ENCODE measurements at regions not wholly inside any gene's neighbourhood (a gene's known extent, or its start where the extent isn't known, plus 50 kb on each side); places are given as distances from the start of the nearest gene placed in this dataset.
"Not testable (repeated sequence)": the region's sequence is repeated elsewhere in the genome, so short reads cannot be mapped to it uniquely, and the experiment has no call there.

DNA sequence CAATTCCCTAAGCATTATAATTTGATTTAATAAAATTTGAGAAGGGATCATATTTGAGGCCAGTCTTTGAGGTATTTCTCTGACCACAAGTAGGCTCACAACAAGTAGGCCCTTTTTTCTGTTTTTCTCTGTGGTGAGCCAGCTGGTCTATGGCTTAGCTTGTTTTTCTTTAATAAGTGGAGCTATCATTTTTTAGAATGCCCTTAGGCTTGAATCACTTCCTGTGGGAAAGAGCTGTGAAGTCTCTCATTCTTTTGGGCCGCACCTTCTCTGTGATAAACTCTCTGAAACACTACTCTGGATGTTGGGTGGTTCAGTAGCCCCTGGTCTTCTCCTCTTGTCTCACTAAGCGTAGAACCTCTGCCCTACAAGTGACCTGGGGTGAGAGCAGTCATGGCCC lies 235.9 kb downstream of the SUCLG1 start:
- Mint-ChIP-seq H3K4me1 (no peaks in the 10 kb centered on the region), H3K4me3 (no peak overlapping the region), H3K9me3 (no peaks in the 10 kb centered on the region), H3K36me3 (no peaks in the 10 kb centered on the region), H3K27ac (no peak overlapping the region), H3K27me3 (peaks cover 11% of the 10 kb centered on the region)
- CTCF ChIA-PET = interaction anchor here (1.6 kb wide), 1 partner anchor 80 kb away, joined by 3 read pairs; no protein-coding TSS in a partner anchor
- no peak for DNase-seq

GRCh38 chr2:84221102-84221501 lies 238.0 kb downstream of the SUCLG1 start:
- H3K4me3 Mint-ChIP-seq, H3K9me3 Mint-ChIP-seq, H3K36me3 Mint-ChIP-seq, H3K4me1 Mint-ChIP-seq, CTCF ChIA-PET, H3K27ac Mint-ChIP-seq, DNase-seq: not testable (repeated sequence)
- H3K27me3 Mint-ChIP-seq = peaks cover 11% of the 10 kb centered on the region

- no peak overlapping the region for H3K27ac Mint-ChIP-seq
- H3K4me3 Mint-ChIP-seq = no peak overlapping the region
- H3K9me3 Mint-ChIP-seq = no peaks in the 10 kb centered on the region
- no peaks in the 10 kb centered on the region for H3K36me3 Mint-ChIP-seq
- peaks cover 8% of the 10 kb centered on the region for H3K27me3 Mint-ChIP-seq
- DNase-seq = no peak
- H3K4me1 Mint-ChIP-seq = no peaks in the 10 kb centered on the region
- CTCF ChIA-PET = no interaction called here
Observed at GRCh38 chr2:84217456-84217855, 241.6 kb downstream of the SUCLG1 start.

GRCh38 chr2:84214455-84214854 lies 244.6 kb downstream of the SUCLG1 start:
- no peak overlapping the region for H3K27ac Mint-ChIP-seq
- no peaks in the 10 kb centered on the region for H3K4me1 Mint-ChIP-seq
- no peaks in the 10 kb centered on the region for H3K9me3 Mint-ChIP-seq
- no peaks in the 10 kb centered on the region for H3K36me3 Mint-ChIP-seq
- H3K27me3 Mint-ChIP-seq = peaks cover 5% of the 10 kb centered on the region
- H3K4me3 Mint-ChIP-seq = no peak overlapping the region
- CTCF ChIA-PET = no interaction called here
- DNase-seq = no peak

GRCh38 chr2:84212611-84213314 lies 246.3 kb downstream of the SUCLG1 start:
- Mint-ChIP-seq H3K27me3 (peaks cover 5% of the 10 kb centered on the region), H3K4me1 (no peaks in the 10 kb centered on the region), H3K4me3 (no peak overlapping the region), H3K27ac (no peak overlapping the region), H3K9me3 (no peaks in the 10 kb centered on the region), H3K36me3 (no peaks in the 10 kb centered on the region)
- DNase-seq = no peak
- CTCF ChIA-PET = no interaction called here

GRCh38 chr2:84209941-84210340 lies 249.1 kb downstream of the SUCLG1 start:
- Mint-ChIP-seq H3K4me1 (no peaks in the 10 kb centered on the region), H3K36me3 (no peaks in the 10 kb centered on the region), H3K27me3 (peaks cover 5% of the 10 kb centered on the region), H3K27ac (no peak overlapping the region), H3K4me3 (no peak overlapping the region), H3K9me3 (no peaks in the 10 kb centered on the region)
- no peak for DNase-seq
- CTCF ChIA-PET = no interaction called here

- Mint-ChIP-seq H3K9me3 (no peaks in the 10 kb centered on the region), H3K27ac (no peak overlapping the region), H3K4me1 (no peaks in the 10 kb centered on the region), H3K27me3 (no peaks in the 10 kb centered on the region), H3K4me3 (no peak overlapping the region), H3K36me3 (no peaks in the 10 kb centered on the region)
- CTCF ChIA-PET = no interaction called here
- DNase-seq = no peak
Observed at GRCh38 chr2:84204995-84205394, 254.1 kb downstream of the SUCLG1 start.

GRCh38 chr2:84202166-84202565 lies 256.9 kb downstream of the SUCLG1 start:
- Mint-ChIP-seq H3K27ac (no peak overlapping the region), H3K4me1 (no peaks in the 10 kb centered on the region), H3K9me3 (no peaks in the 10 kb centered on the region), H3K4me3 (no peak overlapping the region), H3K36me3 (no peaks in the 10 kb centered on the region), H3K27me3 (no peaks in the 10 kb centered on the region)
- no peak for DNase-seq
- CTCF ChIA-PET = no interaction called here

DNA sequence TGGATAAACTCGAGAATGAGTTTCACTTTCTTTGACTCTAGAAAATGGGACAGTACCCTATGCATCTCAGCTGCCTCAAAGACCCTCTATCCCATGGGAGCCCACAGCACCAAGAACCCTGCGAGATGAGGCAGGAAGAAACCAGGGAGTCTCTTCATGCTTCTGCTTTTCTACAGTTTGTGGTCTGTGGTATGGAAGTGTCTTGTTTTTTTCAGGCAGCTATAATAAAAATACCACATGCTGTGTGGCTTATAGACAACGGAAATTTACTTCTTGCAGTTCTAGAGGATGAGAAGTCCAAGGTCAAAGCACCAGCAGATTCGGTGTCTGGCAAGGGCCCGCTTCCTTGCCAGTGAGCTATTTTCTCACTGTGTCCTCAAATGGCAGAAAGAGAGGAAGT lies 257.9 kb downstream of the SUCLG1 start:
- H3K27ac Mint-ChIP-seq = no peak overlapping the region
- CTCF ChIA-PET = no interaction called here
- H3K27me3 Mint-ChIP-seq = no peaks in the 10 kb centered on the region
- no peaks in the 10 kb centered on the region for H3K36me3 Mint-ChIP-seq
- no peaks in the 10 kb centered on the region for H3K4me1 Mint-ChIP-seq
- no peak for DNase-seq
- H3K9me3 Mint-ChIP-seq = no peaks in the 10 kb centered on the region
- no peak overlapping the region for H3K4me3 Mint-ChIP-seq

GRCh38 chr2:84197901-84198300 lies 261.2 kb downstream of the SUCLG1 start:
- DNase-seq = no peak
- Mint-ChIP-seq H3K9me3 (no peaks in the 10 kb centered on the region), H3K27me3 (no peaks in the 10 kb centered on the region), H3K27ac (no peak overlapping the region), H3K36me3 (no peaks in the 10 kb centered on the region), H3K4me1 (no peaks in the 10 kb centered on the region), H3K4me3 (no peak overlapping the region)
- CTCF ChIA-PET = no interaction called here

DNA sequence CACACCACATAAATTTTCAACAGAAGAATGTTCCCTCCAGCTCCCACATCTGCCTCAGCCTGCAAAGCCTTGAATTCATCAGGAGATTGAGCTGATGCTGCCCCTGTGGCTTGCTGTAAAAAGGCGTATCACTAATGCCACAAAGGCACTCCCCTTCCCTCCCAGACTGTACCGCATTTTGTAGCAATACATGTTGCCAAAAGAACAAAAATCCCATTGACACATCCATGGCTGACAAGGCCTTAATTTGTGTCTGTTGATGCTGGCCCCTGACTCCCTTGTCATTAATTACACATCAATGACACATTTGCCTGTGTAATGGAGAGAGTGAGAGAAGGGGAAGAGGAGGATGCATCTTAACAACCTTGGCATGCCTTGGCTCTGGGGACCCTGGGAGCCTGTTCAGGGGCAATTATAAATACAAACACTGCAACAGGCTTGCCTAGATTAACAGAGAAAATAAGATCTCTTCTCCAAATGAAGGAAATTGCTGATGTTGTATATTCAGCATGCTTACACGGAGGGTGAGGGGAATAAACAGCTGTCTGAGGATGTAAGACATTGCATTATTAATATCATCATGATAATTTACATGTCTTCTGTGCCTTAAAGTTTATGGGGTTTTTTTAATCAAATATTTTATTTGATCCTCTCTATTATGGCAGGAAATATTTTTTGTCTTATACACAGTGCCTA lies 264.0 kb downstream of the SUCLG1 start:
- no peaks in the 10 kb centered on the region for H3K9me3 Mint-ChIP-seq
- H3K27ac Mint-ChIP-seq = no peak overlapping the region
- no peak for DNase-seq
- no peaks in the 10 kb centered on the region for H3K36me3 Mint-ChIP-seq
- H3K4me3 Mint-ChIP-seq = no peak overlapping the region
- CTCF ChIA-PET = no interaction called here
- no peaks in the 10 kb centered on the region for H3K4me1 Mint-ChIP-seq
- no peaks in the 10 kb centered on the region for H3K27me3 Mint-ChIP-seq

GRCh38 chr2:84194181-84194580 lies 264.9 kb downstream of the SUCLG1 start:
- no peaks in the 10 kb centered on the region for H3K9me3 Mint-ChIP-seq
- no peak overlapping the region for H3K4me3 Mint-ChIP-seq
- H3K36me3 Mint-ChIP-seq = no peaks in the 10 kb centered on the region
- no peak overlapping the region for H3K27ac Mint-ChIP-seq
- H3K4me1 Mint-ChIP-seq = no peaks in the 10 kb centered on the region
- CTCF ChIA-PET = no interaction called here
- DNase-seq = no peak
- H3K27me3 Mint-ChIP-seq = no peaks in the 10 kb centered on the region

GRCh38 chr2:84187258-84187657 lies 271.8 kb downstream of the SUCLG1 start:
- H3K27me3 Mint-ChIP-seq = no peaks in the 10 kb centered on the region
- CTCF ChIA-PET = no interaction called here

GRCh38 chr2:84181927-84182326 lies 277.2 kb downstream of the SUCLG1 start:
- no peak overlapping the region for H3K4me3 Mint-ChIP-seq
- CTCF ChIA-PET = interaction anchor here (1.2 kb wide), 1 partner anchor 11 kb away, joined by 3 read pairs; no protein-coding TSS in a partner anchor
- H3K36me3 Mint-ChIP-seq = no peaks in the 10 kb centered on the region
- no peaks in the 10 kb centered on the region for H3K4me1 Mint-ChIP-seq
- no peak overlapping the region for H3K27ac Mint-ChIP-seq
- H3K27me3 Mint-ChIP-seq = no peaks in the 10 kb centered on the region
- no peak for DNase-seq
- no peaks in the 10 kb centered on the region for H3K9me3 Mint-ChIP-seq

More at GRCh38 chr2:84187258-84187657, 271.8 kb downstream of the SUCLG1 start:
- Mint-ChIP-seq H3K4me1 (no peaks in the 10 kb centered on the region), H3K9me3 (no peaks in the 10 kb centered on the region), H3K27ac (no peak overlapping the region), H3K4me3 (no peak overlapping the region), H3K36me3 (no peaks in the 10 kb centered on the region)
- DNase-seq = no peak

GRCh38 chr2:84177733-84178132 lies 281.3 kb downstream of the SUCLG1 start:
- Mint-ChIP-seq H3K9me3 (no peaks in the 10 kb centered on the region), H3K36me3 (no peaks in the 10 kb centered on the region), H3K4me1 (no peaks in the 10 kb centered on the region), H3K4me3 (no peak overlapping the region), H3K27ac (no peak overlapping the region), H3K27me3 (no peaks in the 10 kb centered on the region)
- CTCF ChIA-PET = interaction anchor here (1.3 kb wide), 1 partner anchor 136 kb away, joined by 3 read pairs; no protein-coding TSS in a partner anchor
- DNase-seq = no peak
